ENCODE measurements at regions not wholly inside any gene's neighbourhood (a gene's known extent, or its start where the extent isn't known, plus 50 kb on each side); places are given as distances from the start of the nearest gene placed in this dataset.
"Not testable (repeated sequence)": the region's sequence is repeated elsewhere in the genome, so short reads cannot be mapped to it uniquely, and the experiment has no call there.

DNA sequence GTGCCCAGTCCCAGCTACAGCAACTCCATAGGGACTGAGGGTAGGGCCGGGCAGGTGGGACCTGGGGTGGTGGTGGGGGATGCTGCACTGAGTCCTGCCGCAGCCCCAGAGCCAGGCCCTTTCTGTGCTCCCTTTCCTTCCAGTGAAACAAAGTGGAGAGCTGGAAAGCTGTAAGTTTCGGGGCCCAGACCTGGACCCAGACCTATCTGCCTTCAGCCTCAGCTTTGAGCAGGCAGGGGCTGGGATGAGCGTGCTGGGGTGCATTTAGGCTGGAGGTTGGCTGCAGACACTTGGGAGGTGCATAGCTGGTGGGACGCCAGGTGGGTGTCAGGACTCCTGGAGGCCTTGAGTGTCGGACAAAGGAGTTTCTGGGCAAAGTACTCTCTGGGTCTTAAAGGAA lies 92.7 kb upstream of the C1orf174 start:
- Histone ChIP-seq H3K4me1 (ENCODE audit: control insufficient read depth, insufficient read depth, low read length) (no peaks in the 10 kb centered on the region), H3K9ac (ENCODE audit: low read length) (no peak overlapping the region), H3K27me3 (ENCODE audit: control insufficient read depth, insufficient read depth, low read length) (no peaks in the 10 kb centered on the region), H3K27ac (ENCODE audit: low read depth, low read length) (no peak overlapping the region), H3K36me3 (ENCODE audit: control insufficient read depth, insufficient read depth, low read length) (no peaks in the 10 kb centered on the region), H3K9me3 (ENCODE audit: control insufficient read depth, insufficient read depth, low read depth, low read length) (no peaks in the 10 kb centered on the region; the same call in 1 of the 2 replicates), H3K4me3 (ENCODE audit: low read depth, low read length) (no peak overlapping the region)

DNA sequence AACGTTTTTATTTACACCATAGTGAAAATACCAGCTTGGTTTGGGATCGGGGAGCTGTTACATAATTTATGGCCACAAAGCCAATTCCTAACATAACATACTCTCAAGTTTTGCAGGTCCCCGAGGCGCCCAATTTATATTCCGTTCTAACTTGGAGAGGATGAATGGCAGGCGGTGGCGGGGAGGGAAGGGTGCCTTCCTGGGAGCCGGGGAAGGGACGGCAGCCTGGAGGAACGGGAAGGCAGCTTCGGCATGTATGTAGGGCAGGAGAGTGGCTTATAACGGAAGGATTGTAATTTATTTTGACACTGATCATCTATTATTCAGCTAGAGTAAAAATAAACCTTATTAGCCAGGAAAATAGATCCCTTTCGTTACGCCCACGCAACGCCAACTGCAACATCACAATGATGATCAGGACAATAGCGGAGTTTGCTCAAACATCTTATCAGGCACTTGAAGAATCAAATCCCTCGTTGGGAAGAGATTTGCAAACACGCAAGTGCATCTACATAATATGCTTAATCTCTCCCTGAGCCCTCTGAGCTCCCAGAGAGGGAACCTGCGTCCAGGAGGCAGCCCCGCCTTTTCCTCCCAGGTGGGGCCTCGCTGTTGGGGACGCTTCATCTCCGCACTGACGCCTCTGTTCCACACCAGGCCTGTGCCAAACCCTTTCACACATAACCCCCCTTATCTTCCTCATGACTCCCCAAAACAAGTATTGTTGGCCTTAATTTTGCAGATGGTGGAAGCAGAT lies 93.7 kb upstream of the C1orf174 start:
- Histone ChIP-seq H3K4me1 (ENCODE audit: control insufficient read depth, insufficient read depth, low read length) (no peaks in the 10 kb centered on the region), H3K27ac (ENCODE audit: low read depth, low read length) (no peak overlapping the region), H3K4me3 (ENCODE audit: low read depth, low read length) (no peak overlapping the region), H3K27me3 (ENCODE audit: control insufficient read depth, insufficient read depth, low read length) (no peaks in the 10 kb centered on the region), H3K36me3 (ENCODE audit: control insufficient read depth, insufficient read depth, low read length) (no peaks in the 10 kb centered on the region), H3K9ac (ENCODE audit: low read length) (no peak overlapping the region), H3K9me3 (ENCODE audit: control insufficient read depth, insufficient read depth, low read depth, low read length) (no peaks in the 10 kb centered on the region; the same call in 1 of the 2 replicates)

DNA sequence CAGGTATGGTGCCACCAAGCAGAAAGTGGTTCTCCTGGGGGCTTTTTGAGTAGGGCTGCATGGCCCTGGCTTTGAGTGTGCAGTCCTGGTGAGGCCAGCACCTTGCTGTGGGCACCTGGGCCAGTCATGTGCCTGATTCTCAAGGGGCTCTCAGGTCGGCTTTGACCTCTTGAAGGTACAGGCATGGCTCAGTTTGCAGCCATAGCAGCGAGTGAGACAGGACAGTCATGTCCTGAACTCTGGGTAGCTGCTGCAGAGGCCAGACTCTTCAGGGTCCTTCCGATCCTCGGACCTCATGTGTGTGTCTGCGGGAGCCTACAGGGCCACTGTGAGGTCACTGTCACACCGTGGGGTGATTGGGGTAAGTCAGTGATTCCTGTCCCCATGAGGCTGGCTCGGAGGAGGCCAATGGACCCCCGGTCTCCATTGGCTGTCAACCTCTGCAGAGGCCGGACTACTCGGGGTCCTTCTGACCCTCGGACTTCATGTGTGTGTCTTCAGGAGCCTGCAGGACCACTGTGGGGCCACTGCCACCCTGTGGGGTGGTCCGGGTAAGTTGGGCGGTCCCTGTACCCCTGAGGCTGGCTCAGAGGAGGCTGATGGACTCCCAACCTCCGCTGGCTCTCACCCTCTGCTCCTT lies 95.2 kb upstream of the C1orf174 start:
- Histone ChIP-seq H3K27me3 (ENCODE audit: control insufficient read depth, insufficient read depth, low read length) (no peaks in the 10 kb centered on the region), H3K4me3 (ENCODE audit: low read depth, low read length) (no peak overlapping the region), H3K4me1 (ENCODE audit: control insufficient read depth, insufficient read depth, low read length) (no peaks in the 10 kb centered on the region), H3K9ac (ENCODE audit: low read length) (no peak overlapping the region), H3K36me3 (ENCODE audit: control insufficient read depth, insufficient read depth, low read length) (no peaks in the 10 kb centered on the region), H3K27ac (ENCODE audit: low read depth, low read length) (no peak overlapping the region), H3K9me3 (ENCODE audit: control insufficient read depth, insufficient read depth, low read depth, low read length) (no peaks in the 10 kb centered on the region; the same call in 1 of the 2 replicates)

DNA sequence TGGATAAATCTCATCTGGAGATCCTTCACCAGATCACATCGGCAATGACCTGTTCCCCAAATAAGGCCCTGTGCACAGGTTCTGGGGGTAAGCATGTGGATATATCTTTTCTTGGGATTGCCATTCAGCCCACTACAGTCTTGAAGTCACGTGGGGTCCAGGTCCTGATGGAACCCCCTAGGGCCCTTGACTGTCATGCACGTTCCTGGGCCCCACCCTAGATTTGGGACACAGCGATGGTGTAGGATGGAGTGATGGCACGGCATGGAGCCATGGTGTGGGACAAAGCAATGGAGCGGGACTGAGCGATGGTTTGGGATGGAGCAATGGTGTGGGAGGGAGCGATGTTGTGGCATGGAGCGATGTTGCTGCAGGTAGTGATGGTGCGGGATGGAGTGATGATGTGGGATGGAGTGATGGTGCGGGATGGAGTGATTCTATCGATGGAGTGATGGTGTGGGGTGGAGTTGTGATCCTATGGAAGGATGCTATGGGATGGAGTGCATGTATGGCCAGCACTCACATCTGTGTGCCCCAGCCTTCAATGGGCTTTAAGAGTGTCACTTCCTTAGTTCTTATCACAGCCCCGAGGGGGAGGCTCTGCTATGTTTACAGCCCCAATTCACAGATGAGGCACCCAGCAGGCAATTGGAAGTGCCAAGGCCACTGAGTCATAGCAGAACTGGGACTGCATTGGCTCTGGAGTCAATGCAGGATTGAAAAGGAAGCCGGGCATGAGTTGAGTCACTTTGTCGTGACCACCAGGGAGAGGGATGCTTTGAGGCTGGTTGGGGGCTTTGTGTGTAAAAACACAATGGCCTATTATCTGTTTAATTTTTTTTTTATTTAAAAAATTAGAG lies 97.0 kb upstream of the C1orf174 start:
- no peaks in the 10 kb centered on the region for H3K36me3 ChIP-seq (ENCODE audit: control insufficient read depth, insufficient read depth, low read length)

DNA sequence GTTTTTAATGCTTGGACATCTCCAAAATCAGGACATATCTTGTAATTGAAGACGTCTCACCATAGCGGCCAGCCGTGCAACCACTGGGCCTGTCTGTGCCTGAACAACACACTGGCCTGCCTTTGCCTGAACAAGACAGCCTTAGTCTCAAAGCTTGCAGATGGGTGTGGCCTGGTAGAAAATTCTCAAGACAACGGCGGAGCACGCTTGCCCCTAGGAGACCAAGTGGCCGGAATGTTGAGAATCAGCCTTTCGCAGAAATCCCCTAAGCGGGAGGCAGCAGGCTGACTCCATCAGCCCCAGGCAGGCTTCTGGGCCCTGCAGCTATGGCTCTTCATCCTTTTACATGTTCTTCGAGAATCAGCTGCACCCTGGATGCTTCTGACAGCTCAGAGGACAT lies 98.0 kb upstream of the C1orf174 start:
- H3K9me3 ChIP-seq (ENCODE audit: control insufficient read depth, insufficient read depth, low read depth, low read length), result no peaks in the 10 kb centered on the region
- no peaks in the 10 kb centered on the region for H3K36me3 ChIP-seq (ENCODE audit: control insufficient read depth, insufficient read depth, low read length)
- H3K4me3 ChIP-seq (ENCODE audit: low read depth, low read length), result no peak overlapping the region
- H3K9ac ChIP-seq (ENCODE audit: low read length), result no peak overlapping the region
- H3K27ac ChIP-seq (ENCODE audit: low read depth, low read length), result no peak overlapping the region
- H3K27me3 ChIP-seq (ENCODE audit: control insufficient read depth, insufficient read depth, low read length), result no peaks in the 10 kb centered on the region
- H3K4me1 ChIP-seq (ENCODE audit: control insufficient read depth, insufficient read depth, low read length), result no peaks in the 10 kb centered on the region

More for the DNA sequence above, 97.0 kb upstream of the C1orf174 start:
- Histone ChIP-seq H3K9ac (ENCODE audit: low read length) (no peak overlapping the region), H3K9me3 (ENCODE audit: control insufficient read depth, insufficient read depth, low read depth, low read length) (no peaks in the 10 kb centered on the region), H3K4me1 (ENCODE audit: control insufficient read depth, insufficient read depth, low read length) (no peaks in the 10 kb centered on the region), H3K27me3 (ENCODE audit: control insufficient read depth, insufficient read depth, low read length) (no peaks in the 10 kb centered on the region), H3K27ac (ENCODE audit: low read depth, low read length) (no peak overlapping the region), H3K4me3 (ENCODE audit: low read depth, low read length) (no peak overlapping the region)

DNA sequence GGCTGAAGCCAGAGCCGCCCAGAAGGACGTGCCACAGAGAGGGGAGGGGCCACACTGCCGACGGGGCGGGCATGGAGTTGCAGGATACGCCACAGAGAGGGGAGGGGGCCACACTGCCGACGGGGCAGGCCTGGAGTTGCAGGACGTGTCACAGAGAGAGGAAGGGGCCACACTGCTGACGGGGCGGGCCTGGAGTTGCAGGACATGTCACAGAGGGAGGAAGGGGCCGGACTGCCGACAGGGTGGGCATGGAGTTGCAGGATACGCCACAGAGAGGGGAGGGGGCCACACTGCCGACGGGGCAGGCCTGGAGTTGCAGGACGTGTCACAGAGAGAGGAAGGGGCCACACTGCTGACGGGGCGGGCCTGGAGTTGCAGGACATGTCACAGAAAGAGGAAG lies 99.4 kb upstream of the C1orf174 start:
- H3K9ac ChIP-seq (ENCODE audit: low read length); H3K9me3 ChIP-seq (ENCODE audit: control insufficient read depth, insufficient read depth, low read depth, low read length); H3K27ac ChIP-seq (ENCODE audit: low read depth, low read length); H3K4me1 ChIP-seq (ENCODE audit: control insufficient read depth, insufficient read depth, low read length); H3K27me3 ChIP-seq (ENCODE audit: control insufficient read depth, insufficient read depth, low read length); H3K4me3 ChIP-seq (ENCODE audit: low read depth, low read length); H3K36me3 ChIP-seq (ENCODE audit: control insufficient read depth, insufficient read depth, low read length): not testable (repeated sequence)

DNA sequence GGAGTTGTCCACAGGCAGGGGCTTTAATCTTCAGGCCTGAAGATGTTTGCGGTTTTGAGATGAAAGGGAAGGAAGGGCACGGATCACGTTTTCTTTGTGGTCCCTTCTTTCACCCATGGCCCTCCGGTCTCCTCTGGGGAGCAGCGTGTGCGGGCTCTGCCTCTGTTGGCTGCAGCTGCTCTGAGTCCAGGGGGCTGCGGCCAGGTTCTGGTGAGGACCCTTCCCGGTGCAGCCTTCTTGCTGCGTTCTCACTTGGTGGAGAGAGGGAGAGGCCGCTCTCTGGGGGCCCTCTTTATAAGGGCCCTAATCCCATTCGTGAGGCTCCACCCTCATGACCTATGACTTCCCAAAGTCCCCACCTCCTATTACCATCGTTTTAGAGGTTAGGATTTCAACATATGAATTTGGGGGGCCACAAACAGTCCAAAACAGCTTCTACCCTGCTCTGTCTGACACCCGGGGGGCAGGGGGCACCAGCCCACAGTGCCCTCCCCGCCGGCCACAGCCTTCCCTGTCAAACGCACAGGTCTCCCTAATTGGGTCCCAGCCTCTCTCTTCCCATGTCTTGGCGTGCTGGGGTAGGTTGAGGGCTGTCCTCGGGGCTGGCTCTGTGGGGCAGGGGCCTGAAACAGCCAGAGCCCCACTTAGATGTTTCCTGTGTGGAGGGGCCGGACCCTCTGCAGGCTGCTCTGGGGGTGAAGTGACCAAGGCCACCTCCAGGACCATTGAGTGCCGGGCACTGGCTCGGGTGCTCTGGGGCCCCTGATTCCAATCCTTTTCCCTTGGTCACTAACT lies 100.1 kb upstream of the C1orf174 start:
- no peak overlapping the region for H3K9ac ChIP-seq (ENCODE audit: low read length)
- no peaks in the 10 kb centered on the region for H3K4me1 ChIP-seq (ENCODE audit: control insufficient read depth, insufficient read depth, low read length)
- H3K9me3 ChIP-seq (ENCODE audit: control insufficient read depth, insufficient read depth, low read depth, low read length), result no peaks in the 10 kb centered on the region
- H3K4me3 ChIP-seq (ENCODE audit: low read depth, low read length), result no peak overlapping the region
- H3K36me3 ChIP-seq (ENCODE audit: control insufficient read depth, insufficient read depth, low read length), result no peaks in the 10 kb centered on the region
- H3K27ac ChIP-seq (ENCODE audit: low read depth, low read length), result no peak overlapping the region
- no peaks in the 10 kb centered on the region for H3K27me3 ChIP-seq (ENCODE audit: control insufficient read depth, insufficient read depth, low read length)

DNA sequence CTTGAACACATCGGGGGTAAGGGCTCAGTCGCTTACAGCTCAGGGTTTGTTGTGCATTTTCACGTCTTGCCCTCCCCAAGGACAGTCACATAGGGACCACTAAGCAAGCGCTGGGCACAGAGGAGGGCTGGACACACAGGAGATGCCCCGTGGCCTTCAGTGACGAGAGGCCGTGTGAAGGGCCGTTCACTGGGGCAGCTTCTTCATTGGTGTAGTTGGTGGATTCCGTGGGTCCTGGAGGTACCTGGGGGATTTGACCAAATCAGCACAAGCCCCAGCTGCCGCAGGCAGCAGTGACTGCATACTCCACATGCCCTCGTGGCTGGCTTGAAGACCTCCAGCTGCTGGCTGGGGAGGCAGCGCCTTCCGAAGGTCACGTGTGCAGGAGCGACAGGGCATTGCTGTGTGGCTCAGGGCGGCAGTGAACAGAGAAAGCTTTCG lies 100.8 kb upstream of the C1orf174 start:
- H3K9ac ChIP-seq (ENCODE audit: low read length), result no peak overlapping the region
- no peak overlapping the region for H3K27ac ChIP-seq (ENCODE audit: low read depth, low read length)
- no peaks in the 10 kb centered on the region for H3K4me1 ChIP-seq (ENCODE audit: control insufficient read depth, insufficient read depth, low read length)
- no peaks in the 10 kb centered on the region for H3K9me3 ChIP-seq (ENCODE audit: control insufficient read depth, insufficient read depth, low read depth, low read length)
- H3K36me3 ChIP-seq (ENCODE audit: control insufficient read depth, insufficient read depth, low read length), result no peaks in the 10 kb centered on the region
- no peaks in the 10 kb centered on the region for H3K27me3 ChIP-seq (ENCODE audit: control insufficient read depth, insufficient read depth, low read length)
- no peak overlapping the region for H3K4me3 ChIP-seq (ENCODE audit: low read depth, low read length)

DNA sequence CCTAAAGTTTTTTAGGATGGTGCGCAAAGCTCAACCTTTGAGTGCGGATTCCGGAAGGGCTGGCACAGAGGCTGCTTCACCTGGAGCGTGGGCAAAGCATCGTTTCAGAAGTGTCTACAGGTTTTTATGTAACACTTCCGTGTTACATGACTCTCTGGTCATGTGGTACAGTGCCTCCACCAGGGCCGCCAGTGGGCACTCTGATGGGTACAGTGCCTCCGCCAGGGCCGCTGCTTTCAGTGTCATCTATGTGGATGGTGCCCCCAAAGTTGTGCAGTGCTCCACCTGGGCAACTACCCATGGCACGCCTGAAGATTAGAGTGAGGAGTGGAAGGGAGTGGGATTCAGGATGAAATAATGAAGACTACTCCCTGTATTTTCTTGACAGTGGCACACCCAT lies 101.4 kb upstream of the C1orf174 start:
- Histone ChIP-seq H3K36me3 (ENCODE audit: control insufficient read depth, insufficient read depth, low read length) (no peaks in the 10 kb centered on the region), H3K9ac (ENCODE audit: low read length) (no peak overlapping the region), H3K9me3 (ENCODE audit: control insufficient read depth, insufficient read depth, low read depth, low read length) (no peaks in the 10 kb centered on the region), H3K27me3 (ENCODE audit: control insufficient read depth, insufficient read depth, low read length) (no peaks in the 10 kb centered on the region), H3K4me3 (ENCODE audit: low read depth, low read length) (no peak overlapping the region), H3K4me1 (ENCODE audit: control insufficient read depth, insufficient read depth, low read length) (no peaks in the 10 kb centered on the region), H3K27ac (ENCODE audit: low read depth, low read length) (no peak overlapping the region)

DNA sequence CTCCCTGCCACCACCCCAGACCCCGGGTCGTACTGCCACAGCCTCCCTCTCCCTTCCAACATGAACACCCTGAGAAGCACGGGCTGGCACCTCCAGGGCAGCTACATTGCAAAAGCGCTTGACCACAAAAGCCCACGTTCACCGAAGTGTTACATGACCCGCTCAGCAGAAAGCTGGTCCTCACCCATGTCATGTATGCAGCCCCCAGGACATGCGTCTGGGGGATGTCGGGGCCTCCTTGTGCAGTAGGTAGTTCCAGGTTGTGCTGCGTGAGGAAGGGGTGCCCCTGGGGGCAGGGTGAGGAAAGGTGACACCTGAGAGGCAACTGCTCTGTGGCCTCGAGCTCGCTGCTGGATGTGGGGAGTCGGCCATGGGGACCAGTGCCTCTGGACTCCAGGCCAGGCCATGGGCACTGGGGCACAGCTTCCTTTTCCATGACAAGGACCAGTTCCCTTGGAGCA lies 102.0 kb upstream of the C1orf174 start:
- no peaks in the 10 kb centered on the region for H3K4me1 ChIP-seq (ENCODE audit: control insufficient read depth, insufficient read depth, low read length)
- H3K9ac ChIP-seq (ENCODE audit: low read length), result no peak overlapping the region
- H3K36me3 ChIP-seq (ENCODE audit: control insufficient read depth, insufficient read depth, low read length), result no peaks in the 10 kb centered on the region
- H3K27ac ChIP-seq (ENCODE audit: low read depth, low read length), result no peak overlapping the region
- H3K4me3 ChIP-seq (ENCODE audit: low read depth, low read length), result no peak overlapping the region
- H3K27me3 ChIP-seq (ENCODE audit: control insufficient read depth, insufficient read depth, low read length), result no peaks in the 10 kb centered on the region
- H3K9me3 ChIP-seq (ENCODE audit: control insufficient read depth, insufficient read depth, low read depth, low read length), result no peaks in the 10 kb centered on the region

Measured in HUES6 (cell line).